Hematopoietic multipotent progenitor cell treated with erythropoietin and hydrocortisone succinate and interleukin-3 and kit ligand, for 6 days (in vitro differentiated cells): ENCODE measurements at regions not wholly inside any gene's neighbourhood (a gene's known extent, or its start where the extent isn't known, plus 50 kb on each side); places are given as distances from the start of the nearest gene placed in this dataset.

ENCODE experiments used
- DNase-seq: peaks from one replicate; pipeline ENCODE4 v3.0.0-alpha.2; 2015

- no peak for DNase-seq
These were observed 51.3 kb upstream of the PFKP start for GRCh38 chr10:3016016-3016415.

- no peak for DNase-seq
These were observed 52.4 kb upstream of the PFKP start for GRCh38 chr10:3014968-3015367.

DNA sequence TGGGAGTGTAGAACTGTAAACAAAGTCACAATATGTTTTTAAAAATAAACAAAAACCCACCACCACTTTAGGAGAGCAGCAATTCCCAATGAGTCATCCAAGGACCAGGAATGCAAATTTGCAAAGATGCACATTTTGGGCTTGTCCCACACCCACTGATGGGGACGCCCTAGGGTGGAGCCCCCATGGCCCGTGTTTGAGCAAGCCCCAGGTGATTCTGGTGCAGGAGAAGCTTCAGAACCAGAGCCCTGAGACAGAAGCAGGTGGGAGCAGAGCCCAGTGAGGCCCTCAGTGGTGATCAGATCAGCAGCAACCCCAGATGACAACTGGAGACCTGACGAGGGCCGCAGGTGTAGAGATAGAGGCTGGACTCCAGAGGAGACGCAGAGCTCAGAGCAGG, 55.1 kb upstream of the PFKP start:
- DNase-seq, result no peak

GRCh38 chr10:3010816-3011460, 56.4 kb upstream of the PFKP start:
- no peak for DNase-seq

DNA sequence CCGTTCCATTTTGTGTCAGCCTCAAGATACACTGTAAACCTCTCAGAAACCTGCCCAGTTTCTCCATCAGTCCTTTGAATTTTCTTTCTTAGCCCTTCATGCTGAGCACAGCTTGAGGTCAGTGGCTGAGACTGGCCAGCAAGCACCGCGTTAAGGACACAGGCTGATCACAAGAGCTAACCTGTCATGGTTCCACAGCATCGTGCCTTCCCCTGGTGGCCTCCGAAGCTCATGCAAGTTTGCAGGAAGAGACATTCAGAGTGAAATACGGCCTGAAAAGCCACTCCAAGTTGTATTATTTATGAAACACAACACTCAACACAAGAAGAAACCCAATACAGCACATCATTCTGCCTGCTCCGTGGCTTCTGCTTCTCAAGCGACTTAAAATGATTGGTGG, 57.0 kb upstream of the PFKP start:
- no peak for DNase-seq

DNA sequence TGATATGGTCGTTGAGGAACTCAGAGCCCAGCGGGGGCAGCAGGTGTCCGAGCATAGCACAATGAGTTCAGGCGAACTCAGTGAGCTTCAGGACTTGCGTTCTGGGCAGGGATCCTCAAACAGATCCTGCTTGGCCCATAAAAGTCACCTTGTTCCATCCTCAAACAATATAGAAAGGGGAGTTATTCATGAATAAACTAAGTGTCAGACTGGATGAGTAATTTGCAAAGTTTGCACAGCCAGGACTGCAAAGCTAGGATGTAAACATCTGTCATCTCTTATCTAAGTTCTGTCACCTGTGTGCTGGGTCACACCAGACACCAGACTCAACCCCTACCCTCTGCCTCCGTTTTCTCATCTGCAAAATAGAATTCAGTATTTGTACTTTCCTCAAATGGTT, 58.0 kb upstream of the PFKP start:
- DNase-seq, result no peak

DNA sequence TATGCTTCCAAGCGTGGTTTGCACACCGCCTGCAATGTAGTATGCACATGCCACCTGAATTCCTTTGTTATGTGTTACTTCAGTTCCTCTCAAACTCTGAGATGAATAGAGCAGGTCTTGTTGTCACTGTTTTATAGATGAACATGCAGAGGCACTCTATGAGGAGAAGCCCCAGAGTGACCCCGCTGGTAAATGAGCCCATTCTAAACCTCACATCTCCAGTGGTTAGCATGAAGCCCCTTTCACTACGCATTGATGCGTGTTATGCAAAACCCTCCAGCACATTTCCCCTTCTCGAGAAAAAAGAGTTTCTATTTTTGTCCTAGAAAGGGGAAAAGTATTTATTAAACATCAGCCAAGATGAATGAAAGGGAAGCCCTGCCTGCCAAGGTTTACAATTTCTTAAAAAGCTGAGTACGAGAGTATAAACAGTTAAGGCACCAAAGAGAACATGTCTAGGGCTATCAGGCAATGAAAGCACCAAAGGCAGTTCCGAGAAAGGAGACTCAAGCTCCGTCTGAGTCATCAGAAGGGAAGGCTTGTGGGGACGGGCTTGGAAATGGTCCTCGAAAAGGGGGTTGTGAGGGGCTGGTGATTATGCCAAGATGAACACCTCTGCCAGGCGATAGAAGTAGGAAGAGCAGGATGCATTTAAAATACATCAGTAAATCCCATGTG, 58.7 kb upstream of the PFKP start:
- DNase-seq, result no peak

- no peak for DNase-seq
These were observed 60.7 kb upstream of the PFKP start for GRCh38 chr10:3006607-3007006.

DNA sequence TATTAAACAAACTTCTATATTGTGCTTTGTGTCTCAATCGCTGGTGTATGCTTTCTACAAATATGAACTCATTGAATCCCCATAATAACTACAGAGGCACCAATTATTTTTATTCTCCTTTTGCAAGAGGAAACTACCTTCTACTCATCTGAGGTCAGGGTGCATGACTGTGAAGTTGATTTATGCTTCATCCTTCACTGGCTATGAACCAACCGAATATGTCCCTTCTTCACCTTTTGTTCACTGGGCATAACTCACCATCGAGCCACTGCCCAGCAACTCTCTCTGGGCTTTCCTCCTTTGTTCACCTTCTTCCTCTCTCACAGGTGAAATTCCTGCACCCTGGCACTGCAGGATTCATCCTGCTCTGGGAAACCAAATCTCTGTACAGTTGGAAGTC, 61.3 kb upstream of the PFKP start:
- DNase-seq, result no peak

GRCh38 chr10:3002304-3002703, 65.0 kb upstream of the PFKP start:
- DNase-seq, result no peak

GRCh38 chr10:3000048-3000447, 67.3 kb upstream of the PFKP start:
- no peak for DNase-seq

DNA sequence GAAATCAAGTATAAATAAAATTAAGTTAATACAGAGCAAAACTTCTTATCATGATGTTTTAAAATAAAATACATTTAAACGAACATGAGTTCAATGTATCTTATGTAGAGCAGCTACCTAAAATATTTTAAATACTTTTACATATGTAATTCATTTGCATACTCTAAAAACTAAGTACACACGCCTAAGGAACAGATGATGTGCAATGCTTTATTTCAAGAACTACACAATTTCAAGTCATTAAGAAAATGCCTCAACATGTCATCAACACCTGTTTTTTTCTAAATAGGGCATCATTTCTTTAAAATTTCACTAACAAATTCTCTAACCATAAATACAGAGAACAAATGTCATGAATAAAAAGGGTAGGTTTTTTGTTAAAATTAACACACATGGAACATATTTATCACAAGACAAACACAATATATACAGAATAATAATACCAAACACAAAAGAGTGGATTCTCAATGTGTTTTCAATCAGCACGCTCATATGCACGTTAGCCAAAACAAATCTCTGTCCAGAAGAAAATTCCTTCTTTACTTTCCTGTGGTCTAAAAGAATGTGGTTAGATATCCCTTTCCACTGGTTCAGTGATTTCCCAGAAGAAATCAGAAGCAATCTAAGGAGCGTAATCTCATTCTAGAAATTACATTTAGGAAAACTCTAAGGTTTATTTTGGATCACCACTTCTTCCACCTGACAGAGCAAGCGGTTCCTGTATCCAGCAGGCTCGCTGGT, 73.0 kb upstream of the PFKP start:
- no peak for DNase-seq

DNA sequence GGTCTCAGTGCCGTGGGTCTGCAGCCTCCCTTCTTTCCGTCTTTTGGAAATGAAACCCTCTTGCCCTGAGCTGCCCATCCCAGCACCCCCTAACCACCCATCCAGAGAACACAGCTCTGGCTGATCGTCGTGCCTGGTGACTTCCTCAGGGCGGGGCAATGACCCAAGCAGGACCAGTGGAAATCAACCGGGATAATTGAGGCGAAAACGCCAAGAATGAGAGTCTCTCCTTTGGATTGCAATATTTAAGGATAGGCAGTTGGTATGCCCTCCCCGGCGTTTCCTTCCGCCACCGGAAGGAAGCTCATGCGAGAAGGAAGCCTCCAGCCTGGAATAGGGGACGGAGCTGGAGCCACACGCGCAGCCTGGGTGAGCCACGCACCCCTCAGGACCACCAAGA, 73.7 kb upstream of the PFKP start:
- DNase-seq, result no peak

GRCh38 chr10:2992401-2993198, 74.7 kb upstream of the PFKP start:
- DNase-seq, result no peak

GRCh38 chr10:2990764-2991163, 76.6 kb upstream of the PFKP start:
- DNase-seq, result no peak

DNA sequence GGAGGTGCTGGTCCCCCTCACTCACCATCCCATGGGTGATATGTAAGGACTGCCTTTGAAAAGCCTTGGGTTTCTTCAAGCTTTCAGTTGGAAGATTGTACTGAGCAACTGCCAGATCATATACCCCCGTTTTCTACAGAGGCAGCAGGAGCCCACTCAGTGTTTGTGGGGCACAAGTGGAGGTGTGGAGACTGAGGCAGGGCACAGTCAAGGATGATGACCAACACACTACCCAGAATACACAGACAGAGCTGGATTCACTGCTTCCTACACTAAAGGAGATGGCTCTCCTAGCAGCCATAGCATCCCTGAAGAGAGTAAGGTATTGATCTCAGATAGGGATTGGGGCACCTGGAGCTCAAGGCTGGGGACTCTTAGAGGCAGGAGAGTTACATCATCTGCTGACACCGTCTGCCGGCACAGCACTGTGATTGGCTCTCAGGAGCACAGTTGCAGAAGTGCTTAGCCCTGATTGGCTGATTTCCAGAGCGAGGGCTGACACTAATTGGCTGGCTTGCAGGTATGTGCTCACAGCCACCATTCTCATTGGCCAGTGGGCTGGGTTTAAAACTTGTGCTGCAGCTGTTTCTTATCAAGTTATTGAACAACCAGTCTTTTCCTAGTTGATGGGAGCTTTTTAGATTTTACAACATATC, 77.9 kb upstream of the PFKP start:
- no peak for DNase-seq

DNA sequence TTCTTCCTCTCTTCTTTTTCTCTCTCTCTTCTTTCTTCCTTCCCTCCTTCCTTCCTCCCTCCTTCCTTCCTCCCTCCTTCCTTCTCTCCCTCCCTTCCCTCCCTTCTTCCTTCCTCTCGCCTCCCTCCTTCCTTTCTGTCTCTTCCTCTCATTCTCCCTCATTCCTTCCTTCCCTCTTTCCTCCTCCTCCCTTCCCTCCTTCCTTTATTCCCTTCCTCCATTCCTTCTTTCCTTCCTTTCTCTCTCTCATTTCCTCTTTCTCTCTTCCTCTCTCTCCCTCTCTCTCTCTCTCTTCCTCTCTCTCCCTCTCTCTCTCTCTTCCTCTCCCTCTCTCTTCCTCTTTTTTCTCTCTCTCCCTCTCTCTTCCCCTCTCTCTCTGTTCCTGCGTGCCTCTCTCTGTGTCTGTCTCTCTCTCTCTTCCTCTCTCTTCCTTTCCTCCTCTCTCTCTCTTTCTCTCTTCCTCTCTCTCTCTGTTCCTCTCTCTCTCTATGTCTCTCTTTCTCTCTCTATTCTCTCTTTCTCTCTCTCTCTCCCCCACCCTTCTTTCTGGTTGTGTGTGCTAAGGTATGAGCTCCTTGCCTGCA, 80.1 kb upstream of the PFKP start:
- DNase-seq, result no peak

DNA sequence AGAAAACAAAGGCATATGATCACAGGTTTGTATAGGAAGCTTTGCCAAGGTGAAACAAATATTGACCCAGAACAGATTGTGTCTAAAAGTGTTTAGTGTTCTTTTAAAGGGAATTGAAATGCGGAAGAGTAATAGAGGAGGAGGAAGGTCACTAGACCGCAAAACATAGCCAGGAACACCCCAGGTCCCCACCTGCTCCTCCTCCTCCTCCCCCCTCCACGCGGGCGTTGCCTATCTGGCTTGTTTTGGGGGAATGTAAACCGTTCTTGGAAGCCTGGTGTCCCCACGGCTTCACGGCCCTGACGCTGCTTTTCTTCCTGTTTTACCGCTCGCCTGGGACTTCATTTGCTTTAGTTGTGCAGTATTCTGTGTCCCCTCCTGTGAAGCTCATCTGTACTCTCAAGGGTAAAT, 81.0 kb upstream of the PFKP start:
- peak; percentile 7 for DNase-seq

DNA sequence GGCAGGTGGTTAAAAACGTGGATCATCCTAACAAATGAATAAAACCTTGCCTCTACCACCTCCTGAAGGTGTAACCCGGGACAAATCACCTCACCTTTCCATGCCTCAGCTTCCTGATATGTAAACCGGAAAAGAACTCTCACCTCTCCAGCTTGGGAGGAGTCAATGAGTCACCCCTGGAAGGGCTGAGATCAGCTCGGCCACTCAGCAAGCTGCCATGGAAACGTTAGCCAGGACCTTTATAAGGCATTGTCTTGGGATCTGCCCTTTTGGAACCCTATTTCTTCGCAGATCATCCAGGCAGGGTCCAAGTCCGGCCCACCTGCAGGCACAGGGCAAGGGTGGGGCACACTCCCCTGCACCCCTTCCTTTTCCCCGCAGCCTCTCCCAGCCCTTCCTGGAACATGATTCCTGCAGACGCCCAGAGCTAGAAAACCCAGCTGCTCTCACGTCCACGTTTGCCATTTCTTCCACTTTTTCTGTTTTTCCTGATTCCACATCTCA, 81.6 kb upstream of the PFKP start:
- DNase-seq, result no peak

DNA sequence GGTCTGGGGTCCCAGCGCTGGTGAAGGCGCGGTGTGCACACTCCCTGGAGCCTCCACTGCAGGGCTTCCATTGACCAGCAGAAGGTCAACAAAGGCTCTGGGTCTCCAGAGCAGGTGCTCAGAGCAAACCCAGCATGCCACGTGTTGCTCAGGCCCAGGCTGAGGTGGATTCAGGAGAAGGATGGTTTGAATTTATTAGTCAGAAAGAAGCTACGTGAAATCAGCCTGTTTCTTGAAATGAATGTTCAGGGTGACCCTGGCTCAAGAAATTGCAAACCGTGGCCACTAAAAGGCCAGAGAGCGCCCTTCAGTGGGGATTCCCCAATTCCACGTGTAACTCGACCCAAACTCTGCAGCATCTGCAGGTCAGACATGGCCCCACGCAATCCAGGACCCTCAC, 82.7 kb upstream of the PFKP start:
- no peak for DNase-seq

GRCh38 chr10:2982146-2982545, 85.2 kb upstream of the PFKP start:
- no peak for DNase-seq

DNA sequence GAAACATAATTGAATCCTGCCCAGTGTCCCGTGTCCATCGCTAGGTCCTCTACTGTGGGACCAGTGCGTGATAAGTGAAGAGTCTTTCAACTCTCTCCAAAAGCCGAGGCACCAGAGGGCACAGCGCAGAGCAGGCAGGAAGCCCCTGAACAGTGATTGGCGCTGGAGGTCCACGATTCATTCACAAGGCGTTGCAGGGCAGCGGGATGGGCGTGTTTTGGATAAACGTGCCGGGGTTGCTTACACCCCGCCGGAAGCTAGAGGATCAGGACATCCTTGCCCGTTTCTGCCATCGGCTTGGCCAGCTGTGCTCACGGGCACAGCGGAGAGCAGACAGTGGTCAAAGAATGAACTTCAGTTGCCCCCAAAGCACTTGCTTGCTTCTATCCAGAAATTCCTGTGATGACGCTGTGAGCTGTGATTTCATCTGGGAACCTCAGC, 86.0 kb upstream of the PFKP start:
- no peak for DNase-seq
